Stimulated activated naive B cell treated with anti-CD40 and anti-IgM and Interleukin-4, amounts not matched to agents 10 μg/mL and 1 μg/mL and 100 μg/mL, for 72 hours (primary cell): ENCODE measurements at regions not wholly inside any gene's neighbourhood (a gene's known extent, or its start where the extent isn't known, plus 50 kb on each side); places are given as distances from the start of the nearest gene placed in this dataset.

Source experiments
- ATAC-seq, 2 donors: fragments of 150-1000 bp; cut with Tn5 transposase; replicated peaks; 2 replicates each; pipeline ENCODE4 v1.10.0; 2021; ENCODE audit warnings: moderate library complexity in 1 of 2
- DNase-seq: peaks from one replicate; pipeline ENCODE4 v3.0.0; 2021
- H3K27ac Mint-ChIP-seq: one replicate; pipeline ENCODE4 v1.8.0; 2022; ENCODE audit warnings: mild to moderate bottlenecking, mixed read lengths
- H3K27me3 Mint-ChIP-seq, 2 donors: one replicate each; pipeline ENCODE4 v1.8.0; 2022; ENCODE audit warnings: mixed read lengths in 2 of 2
- H3K36me3 Mint-ChIP-seq, 2 donors: one replicate each; pipeline ENCODE4 v1.8.0; 2022; ENCODE audit warnings: mixed read lengths in 2 of 2, mild to moderate bottlenecking in 1 of 2
- H3K4me1 Mint-ChIP-seq, 2 donors: one replicate each; pipeline ENCODE4 v1.8.0; 2022; ENCODE audit warnings: mixed read lengths in 2 of 2, mild to moderate bottlenecking in 1 of 2
- H3K4me3 Mint-ChIP-seq, 2 donors: one replicate each; pipeline ENCODE4 v1.8.0; 2022; ENCODE audit warnings: mild to moderate bottlenecking in 2 of 2, mixed read lengths in 2 of 2, moderate library complexity in 1 of 2
- H3K9me3 Mint-ChIP-seq, 2 donors: one replicate each; pipeline ENCODE4 v1.8.0; 2022; ENCODE audit warnings: mixed read lengths in 2 of 2, mild to moderate bottlenecking in 1 of 2

DNA sequence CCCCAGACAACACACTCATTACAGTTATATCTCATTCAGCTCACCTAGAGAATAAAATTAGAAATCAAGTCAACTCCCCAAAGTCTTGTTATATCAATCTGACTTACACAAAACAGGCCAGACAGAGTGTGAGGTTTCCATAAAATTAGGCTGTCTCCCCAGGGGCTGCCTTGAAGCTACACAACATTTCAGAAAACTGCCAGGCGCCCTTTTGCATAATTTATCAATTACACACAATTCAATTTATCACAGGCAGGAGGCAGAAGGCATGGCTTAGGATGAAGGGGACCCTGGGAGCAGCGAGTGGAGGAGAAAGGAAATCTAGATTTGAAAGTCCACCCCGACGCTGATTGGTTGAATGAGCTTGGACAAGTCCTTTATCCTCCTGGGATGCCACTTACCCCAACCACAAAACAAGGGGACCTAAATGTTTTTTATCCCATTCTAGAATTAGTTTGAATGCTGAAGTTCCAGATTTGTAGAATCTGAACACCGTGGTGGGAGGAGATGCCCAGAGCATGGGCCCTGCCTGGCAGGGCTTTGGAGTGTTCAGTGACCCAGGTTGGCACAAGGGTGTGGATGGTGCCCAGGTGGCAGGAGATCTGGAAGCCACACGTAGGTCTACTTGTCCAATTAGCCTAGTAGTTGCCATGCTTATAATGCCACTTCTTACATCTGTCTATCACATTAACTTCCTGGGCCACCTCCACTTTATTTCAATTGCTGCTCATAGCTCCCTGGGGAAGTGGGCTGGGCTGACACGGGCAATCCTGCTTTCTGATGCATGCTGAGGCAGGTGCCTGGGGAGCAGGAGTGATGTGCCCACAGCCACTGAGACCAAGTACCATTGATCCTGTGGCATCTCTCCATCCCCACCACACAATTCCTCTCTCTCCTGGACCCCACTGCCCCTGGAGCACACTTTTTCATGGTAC, 119.8 kb upstream of the TLE3 start:
- no peak for ATAC-seq
- peaks cover 10 to 19% of the 10 kb centered on the region in 2 donors for H3K27me3 Mint-ChIP-seq
- no peak overlapping the region for H3K4me3 Mint-ChIP-seq
- no peak for DNase-seq
- H3K4me1 Mint-ChIP-seq = peaks cover 6 to 8% of the 10 kb centered on the region in 2 donors
- peaks cover 0 to 2% of the 10 kb centered on the region in 2 donors for H3K36me3 Mint-ChIP-seq
- no peaks in the 10 kb centered on the region for H3K9me3 Mint-ChIP-seq
- H3K27ac Mint-ChIP-seq = no peak overlapping the region

DNA sequence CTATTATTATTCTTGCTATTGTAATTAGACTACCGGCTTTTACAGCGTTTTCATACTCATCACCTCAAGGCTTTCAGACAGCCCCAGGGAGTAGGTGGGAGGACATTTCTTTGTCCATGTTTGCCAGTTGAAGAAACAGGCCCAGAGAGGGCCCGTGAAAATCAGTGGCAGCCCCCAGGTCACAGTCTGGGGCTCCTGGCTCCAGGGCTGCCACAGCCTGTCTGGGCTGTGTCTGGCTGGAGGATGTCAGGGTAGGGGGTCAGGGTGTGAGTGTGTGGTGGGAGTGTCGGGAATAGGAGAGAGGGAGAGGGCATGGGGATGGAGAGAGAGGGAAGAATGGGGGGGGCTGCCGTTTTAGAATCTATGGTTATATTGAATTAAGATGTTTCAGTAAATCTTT, 118.2 kb upstream of the TLE3 start:
- no peaks in the 10 kb centered on the region for H3K9me3 Mint-ChIP-seq

DNA sequence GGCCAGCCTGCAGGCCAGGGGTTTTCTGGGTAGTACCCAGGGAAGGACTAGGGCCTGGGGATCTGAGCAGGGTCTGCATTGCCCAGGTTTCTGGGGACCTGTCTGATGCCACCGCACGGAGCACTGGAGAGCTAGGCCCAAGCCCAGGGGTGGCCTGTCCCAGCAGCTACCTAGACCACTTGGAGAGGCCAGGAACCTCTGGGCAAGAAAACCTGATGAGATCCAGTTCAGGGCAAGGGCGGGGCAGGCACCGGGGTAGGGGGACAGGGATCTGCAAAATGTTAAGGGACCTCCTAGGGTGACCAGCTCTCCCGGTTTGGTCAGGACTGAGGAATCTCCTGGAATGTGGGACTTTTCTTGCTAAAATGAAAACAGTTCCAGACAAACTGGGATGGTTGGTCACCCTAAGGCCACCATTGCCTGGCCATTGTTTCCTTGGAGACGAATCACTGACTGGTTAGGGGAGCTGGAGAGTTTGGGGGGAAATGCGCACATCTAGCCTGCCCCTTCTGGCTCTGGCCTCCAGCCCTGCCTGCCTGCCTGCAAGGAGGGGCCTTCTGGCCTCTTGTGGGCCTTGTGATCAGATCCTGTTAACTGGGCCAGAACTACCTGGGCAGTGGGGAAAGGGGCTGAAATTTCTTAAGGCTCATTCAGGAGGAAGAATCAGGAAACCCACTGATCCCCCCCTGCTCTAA, 117.4 kb upstream of the TLE3 start:
- Mint-ChIP-seq H3K4me1 (peaks cover 0 to 5% of the 10 kb centered on the region in 2 donors), H3K27ac (no peak overlapping the region), H3K36me3 (no peaks in the 10 kb centered on the region), H3K27me3 (peaks cover 24 to 27% of the 10 kb centered on the region in 2 donors), H3K4me3 (no peak overlapping the region), H3K9me3 (no peaks in the 10 kb centered on the region)
- ATAC-seq (no peak), DNase-seq (no peak)

More for the DNA sequence above, 118.2 kb upstream of the TLE3 start:
- DNase-seq (no peak), ATAC-seq (no peak)
- peaks cover 0 to 2% of the 10 kb centered on the region in 2 donors for H3K36me3 Mint-ChIP-seq
- H3K27me3 Mint-ChIP-seq = peaks cover 18 to 19% of the 10 kb centered on the region in 2 donors
- peaks cover 6 to 8% of the 10 kb centered on the region in 2 donors for H3K4me1 Mint-ChIP-seq
- H3K27ac Mint-ChIP-seq = no peak overlapping the region
- no peak overlapping the region for H3K4me3 Mint-ChIP-seq

DNA sequence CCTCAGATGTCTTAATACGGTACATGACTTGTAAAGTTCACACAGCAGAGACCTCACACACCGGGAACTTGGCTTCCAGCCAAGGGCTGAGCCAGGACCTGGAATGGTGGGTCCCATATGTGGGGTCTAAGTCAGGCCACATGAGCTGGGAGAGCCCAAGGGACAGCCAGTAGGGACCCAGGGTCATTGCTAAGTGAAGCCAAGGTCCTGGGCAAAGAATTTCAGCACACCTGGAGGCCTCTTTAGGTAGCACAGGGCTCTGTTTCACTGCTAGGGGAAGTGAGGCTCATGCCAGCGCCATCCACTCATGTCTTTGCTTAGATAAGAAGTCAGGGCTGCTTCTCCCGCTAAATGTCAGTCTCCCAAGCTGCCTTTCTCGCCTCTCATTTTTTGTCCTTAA, 116.6 kb upstream of the TLE3 start:
- Mint-ChIP-seq H3K27ac (no peak overlapping the region), H3K4me1 (peaks cover 0 to 5% of the 10 kb centered on the region in 2 donors), H3K4me3 (no peak overlapping the region), H3K9me3 (no peaks in the 10 kb centered on the region), H3K27me3 (peaks cover 31 to 33% of the 10 kb centered on the region in 2 donors), H3K36me3 (no peaks in the 10 kb centered on the region)
- no peak for DNase-seq
- ATAC-seq = peak in 1 of 2 donors; percentile 48

DNA sequence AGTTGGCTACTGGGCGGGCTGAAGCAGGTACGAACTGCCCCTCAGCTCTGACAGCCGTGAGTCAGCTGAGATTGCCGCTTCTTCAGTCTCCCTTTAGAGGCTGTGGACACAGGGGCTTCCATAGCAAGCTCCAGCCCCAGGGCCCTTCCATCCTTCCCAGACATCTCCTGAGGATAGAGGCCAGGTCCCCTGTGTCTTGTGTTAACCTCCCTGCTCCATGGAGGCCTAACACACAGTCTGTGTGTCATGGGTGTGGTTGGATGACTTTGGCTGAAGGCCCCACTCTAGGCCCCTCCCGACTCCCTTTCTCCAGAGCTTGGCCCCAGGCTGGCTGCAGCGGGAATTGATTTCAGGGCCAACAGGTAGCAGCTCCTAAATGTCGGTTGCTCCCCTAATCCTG, 116.1 kb upstream of the TLE3 start:
- H3K4me3 Mint-ChIP-seq = no peak overlapping the region
- ATAC-seq (no peak), DNase-seq (no peak)
- H3K4me1 Mint-ChIP-seq = peaks cover 0 to 5% of the 10 kb centered on the region in 2 donors
- H3K27me3 Mint-ChIP-seq = peaks cover 31 to 37% of the 10 kb centered on the region in 2 donors
- no peaks in the 10 kb centered on the region for H3K9me3 Mint-ChIP-seq
- no peaks in the 10 kb centered on the region for H3K36me3 Mint-ChIP-seq
- no peak overlapping the region for H3K27ac Mint-ChIP-seq

DNA sequence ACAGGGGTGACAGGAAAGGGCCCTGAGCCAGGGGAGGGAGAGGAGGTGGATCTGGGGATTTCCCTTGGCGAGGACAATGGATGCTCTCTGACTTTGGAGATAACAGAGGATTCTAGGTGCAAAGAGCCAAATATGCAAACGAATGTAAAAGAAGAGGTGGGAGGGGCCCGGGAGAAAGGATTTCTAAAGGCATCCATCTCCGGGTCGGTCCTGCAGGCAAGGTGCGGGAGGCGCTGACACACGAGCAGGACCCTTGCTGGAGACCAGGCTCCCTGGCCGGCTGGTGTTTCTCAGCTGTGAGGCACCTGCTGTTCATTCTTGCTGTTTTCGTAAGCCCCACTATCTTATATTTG, 115.2 kb upstream of the TLE3 start:
- no peak overlapping the region for H3K27ac Mint-ChIP-seq

DNA sequence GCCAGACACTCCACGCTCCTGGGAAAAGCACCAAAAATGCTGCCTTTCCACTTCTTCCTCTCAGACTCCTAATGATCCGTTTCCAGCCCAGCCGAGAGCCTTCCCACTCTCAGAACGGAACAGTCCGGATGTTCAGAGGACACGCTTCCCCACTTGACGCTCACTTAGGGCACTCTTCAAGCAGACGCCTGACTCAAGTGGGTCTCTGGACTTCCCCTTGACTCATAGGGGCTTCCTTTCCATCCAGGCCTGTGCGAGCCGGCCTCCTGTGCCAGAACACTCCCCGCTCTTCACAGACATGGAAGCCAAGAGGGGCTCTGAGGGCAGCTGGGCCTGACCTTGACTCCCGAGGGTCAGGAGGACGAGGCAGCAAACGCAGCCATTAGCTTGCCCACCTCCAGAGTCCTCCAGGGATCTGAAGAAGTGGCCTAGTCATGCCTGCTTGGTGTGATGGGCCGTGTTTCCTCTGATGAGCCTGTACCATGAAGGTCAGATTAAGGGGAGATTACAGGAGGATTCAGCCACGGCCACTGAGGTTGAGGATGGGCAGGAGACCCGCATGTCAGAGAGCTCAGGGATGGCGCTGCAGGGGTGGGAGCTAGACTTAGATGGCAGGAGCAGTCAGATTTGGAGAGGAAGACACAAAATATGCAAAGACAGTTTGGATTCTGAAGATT, 114.7 kb upstream of the TLE3 start:
- DNase-seq = no peak
- Mint-ChIP-seq H3K9me3 (no peaks in the 10 kb centered on the region), H3K27ac (no peak overlapping the region), H3K36me3 (no peaks in the 10 kb centered on the region), H3K27me3 (peaks cover 27 to 39% of the 10 kb centered on the region in 2 donors), H3K4me3 (no peak overlapping the region), H3K4me1 (peaks cover 0 to 2% of the 10 kb centered on the region in 2 donors)
- ATAC-seq = peak in 1 of 2 donors; percentile 39

More for the DNA sequence above, 115.2 kb upstream of the TLE3 start:
- Mint-ChIP-seq H3K4me3 (no peak overlapping the region), H3K4me1 (peaks cover 0 to 4% of the 10 kb centered on the region in 2 donors), H3K36me3 (no peaks in the 10 kb centered on the region), H3K27me3 (peaks cover 27 to 39% of the 10 kb centered on the region in 2 donors), H3K9me3 (no peaks in the 10 kb centered on the region)
- ATAC-seq = no peak
- DNase-seq = no peak

DNA sequence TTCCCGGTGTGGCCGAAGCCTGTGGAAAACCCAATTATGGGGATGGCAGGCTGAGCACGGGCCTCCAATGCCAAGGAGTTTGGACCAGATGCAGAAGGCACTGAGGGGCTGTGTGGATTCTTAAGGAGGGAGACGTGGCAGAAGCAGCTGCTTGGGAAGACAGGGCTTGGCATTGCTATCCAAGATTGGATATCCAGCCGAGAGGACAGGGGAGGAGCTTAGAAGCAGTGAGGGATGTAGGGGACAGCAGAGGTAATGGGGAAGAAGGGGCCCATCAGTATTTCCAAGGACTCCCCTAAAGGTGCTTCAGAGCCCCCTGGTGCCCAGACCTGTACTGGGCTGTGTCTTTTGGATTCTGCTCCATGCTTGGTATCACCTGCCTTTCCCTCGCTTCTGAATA, 112.8 kb upstream of the TLE3 start:
- peaks cover 21 to 39% of the 10 kb centered on the region in 2 donors for H3K27me3 Mint-ChIP-seq
- ATAC-seq (no peak), DNase-seq (no peak)
- no peak overlapping the region for H3K27ac Mint-ChIP-seq
- no peaks in the 10 kb centered on the region for H3K36me3 Mint-ChIP-seq
- no peak overlapping the region for H3K4me3 Mint-ChIP-seq
- H3K4me1 Mint-ChIP-seq = peaks cover 0 to 2% of the 10 kb centered on the region in 2 donors
- H3K9me3 Mint-ChIP-seq = no peaks in the 10 kb centered on the region

DNA sequence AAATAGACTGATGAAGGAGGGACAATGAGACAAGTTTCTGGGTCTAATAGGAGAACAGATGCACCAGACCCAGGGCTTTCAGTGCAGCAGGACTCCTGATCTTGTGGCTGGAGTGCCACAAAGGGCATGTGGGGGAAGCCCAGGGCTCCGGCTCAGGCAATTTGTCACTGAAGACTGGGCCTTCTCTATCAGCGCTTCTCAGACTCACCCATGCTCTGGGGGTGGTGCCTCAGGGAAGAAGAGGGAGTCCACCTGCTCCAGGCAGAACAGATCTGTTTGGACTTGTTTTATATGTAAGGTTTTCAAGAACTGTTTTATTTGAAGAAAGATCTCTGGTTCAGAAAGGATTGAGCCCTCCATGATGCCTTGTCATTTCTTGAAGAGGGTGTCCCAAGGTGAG, 112.4 kb upstream of the TLE3 start:
- no peak overlapping the region for H3K27ac Mint-ChIP-seq
- peaks cover 21 to 39% of the 10 kb centered on the region in 2 donors for H3K27me3 Mint-ChIP-seq
- no peaks in the 10 kb centered on the region for H3K9me3 Mint-ChIP-seq
- ATAC-seq = no peak
- peaks cover 0 to 2% of the 10 kb centered on the region in 2 donors for H3K4me1 Mint-ChIP-seq
- DNase-seq = no peak
- H3K36me3 Mint-ChIP-seq = no peaks in the 10 kb centered on the region
- H3K4me3 Mint-ChIP-seq = no peak overlapping the region

DNA sequence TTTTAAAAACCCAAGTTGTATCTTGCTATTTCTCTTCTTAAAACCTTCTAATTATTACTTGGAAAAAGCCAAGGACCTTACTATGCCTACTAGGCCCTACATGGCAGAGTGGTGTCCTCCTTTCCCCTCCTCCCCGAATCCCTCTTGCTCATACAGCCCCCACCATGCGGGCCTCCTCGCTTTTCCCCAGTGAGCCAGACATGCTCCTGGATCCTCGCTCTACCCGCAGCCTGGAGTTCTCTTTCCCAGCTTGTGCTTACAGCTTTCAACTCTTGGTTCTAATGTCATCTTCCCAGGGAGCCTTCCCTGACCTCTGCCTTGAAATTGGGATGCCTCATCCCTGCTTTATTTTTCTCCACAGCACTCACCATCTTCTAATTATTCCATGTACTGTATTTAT, 111.8 kb upstream of the TLE3 start:
- Mint-ChIP-seq H3K4me3 (no peak overlapping the region), H3K4me1 (peaks cover 0 to 2% of the 10 kb centered on the region in 2 donors), H3K27me3 (peaks cover 21 to 39% of the 10 kb centered on the region in 2 donors), H3K27ac (no peak overlapping the region), H3K36me3 (no peaks in the 10 kb centered on the region), H3K9me3 (no peaks in the 10 kb centered on the region)
- DNase-seq (no peak), ATAC-seq (no peak)

DNA sequence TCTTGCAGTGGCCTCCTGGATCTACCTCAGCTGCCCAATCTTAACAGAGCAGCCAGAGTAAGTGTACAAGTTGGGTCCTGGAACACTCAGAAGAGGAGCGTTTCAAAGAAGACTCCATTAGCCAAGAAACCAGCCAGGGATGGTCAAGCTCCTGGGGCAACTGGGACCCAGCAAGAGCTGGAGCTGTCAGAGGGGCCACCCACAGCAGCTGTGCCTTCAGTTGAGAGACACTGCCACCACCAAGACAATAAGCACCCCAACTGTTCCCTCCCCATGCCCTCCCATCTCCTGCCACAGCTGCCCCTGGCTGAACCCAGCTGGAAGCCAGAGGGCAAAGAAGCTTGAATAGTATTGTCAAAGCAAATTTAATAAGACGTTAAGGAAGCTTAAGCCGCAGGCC, 110.6 kb upstream of the TLE3 start:
- DNase-seq = no peak
- Mint-ChIP-seq H3K4me1 (peaks cover 0 to 2% of the 10 kb centered on the region in 2 donors), H3K36me3 (no peaks in the 10 kb centered on the region), H3K27me3 (peaks cover 17 to 32% of the 10 kb centered on the region in 2 donors), H3K4me3 (no peak overlapping the region), H3K27ac (no peak overlapping the region), H3K9me3 (no peaks in the 10 kb centered on the region)
- no peak for ATAC-seq

DNA sequence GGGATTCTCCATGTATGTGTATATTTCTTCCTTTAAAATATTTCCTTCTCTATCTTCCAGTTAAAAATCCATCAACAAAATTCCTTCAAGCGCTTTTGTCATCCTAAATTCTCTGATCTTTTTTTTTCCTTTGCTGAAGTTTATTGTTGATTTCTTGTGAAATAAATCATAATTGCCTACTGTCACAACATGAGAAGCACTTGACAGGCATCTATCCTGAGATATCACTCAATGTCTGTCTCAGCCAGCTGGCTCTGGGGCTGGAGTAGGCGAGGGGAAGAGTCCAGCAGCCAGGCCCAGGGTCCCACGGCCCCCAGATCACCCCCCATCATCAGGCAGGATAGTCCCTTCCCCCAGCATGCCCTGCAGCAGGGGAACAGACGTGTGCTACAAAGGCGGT, 109.0 kb upstream of the TLE3 start:
- Mint-ChIP-seq H3K9me3 (no peaks in the 10 kb centered on the region), H3K36me3 (no peaks in the 10 kb centered on the region), H3K27me3 (peaks cover 16 to 28% of the 10 kb centered on the region in 2 donors), H3K4me1 (no peaks in the 10 kb centered on the region), H3K27ac (no peak overlapping the region), H3K4me3 (no peak overlapping the region)
- ATAC-seq (no peak), DNase-seq (no peak)

DNA sequence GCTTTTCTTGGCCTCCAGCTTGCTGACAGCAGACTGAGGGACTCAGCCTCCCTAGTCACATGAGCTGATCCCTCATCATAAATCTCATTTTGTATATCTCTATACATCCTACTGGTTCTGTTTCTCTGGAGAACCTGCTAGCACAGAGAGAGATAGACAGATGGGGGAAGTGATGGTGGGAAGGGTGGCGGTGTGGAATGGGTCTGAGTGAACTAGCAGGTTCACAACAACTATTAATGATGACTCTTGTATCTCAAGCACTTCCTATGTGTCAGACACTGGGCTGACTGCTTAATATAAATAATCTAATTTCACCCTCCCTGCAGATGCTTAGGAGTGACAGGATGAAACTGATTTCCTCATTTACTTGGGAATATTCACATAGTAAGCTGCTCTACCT, 106.9 kb upstream of the TLE3 start:
- no peak overlapping the region for H3K4me3 Mint-ChIP-seq
- H3K27ac Mint-ChIP-seq = no peak overlapping the region
- DNase-seq (no peak), ATAC-seq (no peak)
- H3K36me3 Mint-ChIP-seq = no peaks in the 10 kb centered on the region
- H3K9me3 Mint-ChIP-seq = no peaks in the 10 kb centered on the region
- H3K4me1 Mint-ChIP-seq = no peaks in the 10 kb centered on the region
- H3K27me3 Mint-ChIP-seq = peaks cover 7 to 19% of the 10 kb centered on the region in 2 donors

DNA sequence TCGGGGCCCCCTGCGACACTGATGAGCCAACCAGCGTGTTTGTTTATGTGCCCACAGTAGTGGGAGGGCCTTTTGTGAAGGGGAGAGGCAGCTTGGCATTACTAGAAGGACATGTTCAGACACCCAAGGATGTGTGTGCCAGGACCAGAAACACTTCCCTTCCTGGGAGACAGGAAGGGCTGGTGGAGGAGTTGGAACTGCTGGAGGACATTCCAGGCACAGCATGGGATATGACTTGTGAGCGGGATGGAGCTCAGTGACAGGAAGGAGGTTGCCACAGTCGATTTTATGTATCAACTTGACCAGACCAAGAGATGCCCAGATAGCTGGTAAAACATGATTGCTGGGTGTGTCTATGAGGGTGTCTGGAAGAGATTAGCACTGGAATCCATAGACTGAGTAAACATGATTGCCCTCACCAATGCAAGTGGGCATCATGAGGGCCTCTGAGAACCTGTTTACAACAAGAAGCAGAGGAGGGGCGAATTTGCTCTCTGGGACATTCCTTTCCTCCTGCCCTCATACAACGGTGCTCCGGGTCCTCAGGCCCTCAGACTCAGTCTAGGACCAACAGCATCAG, 106.4 kb upstream of the TLE3 start:
- Mint-ChIP-seq H3K4me3 (no peak overlapping the region), H3K4me1 (peaks cover 0 to 3% of the 10 kb centered on the region in 2 donors), H3K9me3 (no peaks in the 10 kb centered on the region), H3K27ac (no peak overlapping the region), H3K36me3 (no peaks in the 10 kb centered on the region), H3K27me3 (peaks cover 3 to 21% of the 10 kb centered on the region in 2 donors)
- DNase-seq (no peak), ATAC-seq (no peak)
